ENCODE measurements at regions not wholly inside any gene's neighbourhood (a gene's known extent, or its start where the extent isn't known, plus 50 kb on each side); places are given as distances from the start of the nearest gene placed in this dataset.
"Not testable (repeated sequence)": the region's sequence is repeated elsewhere in the genome, so short reads cannot be mapped to it uniquely, and the experiment has no call there.

- intact Hi-C loops (cut with micrococcal nuclease; ENCODE audit: unreplicated experiment): no loop called here
- Histone ChIP-seq H3K9me3 (ENCODE audit: low read depth, low read length, poor library complexity, severe bottlenecking) (no peaks in the 10 kb centered on the region), H3K4me3 (ENCODE audit: low read depth, low read length, poor library complexity, severe bottlenecking) (no peak overlapping the region), H3K4me1 (ENCODE audit: insufficient read depth, low read length, poor library complexity, severe bottlenecking) (no peaks in the 10 kb centered on the region), H3K36me3 (ENCODE audit: insufficient read depth, low read length, poor library complexity, severe bottlenecking) (no peaks in the 10 kb centered on the region), H3K27ac (ENCODE audit: low read depth, low read length, poor library complexity, severe bottlenecking) (no peak overlapping the region), H3K27me3 (replicated peaks; ENCODE audit: insufficient read depth, low read depth, low read length, poor library complexity) (no peaks in the 10 kb centered on the region)
- ChIA-PET POLR2A (ENCODE audit: low non-redundant PET) (no interaction called here), CTCF (no interaction called here)
- TF ChIP-seq EZH2 (IDR thresholded peaks at IDR 0.05; ENCODE audit: borderline replicate concordance, low read depth, low read length, poor library complexity, severe bottlenecking): no peak
- TF ChIP-seq, protein P1, sequence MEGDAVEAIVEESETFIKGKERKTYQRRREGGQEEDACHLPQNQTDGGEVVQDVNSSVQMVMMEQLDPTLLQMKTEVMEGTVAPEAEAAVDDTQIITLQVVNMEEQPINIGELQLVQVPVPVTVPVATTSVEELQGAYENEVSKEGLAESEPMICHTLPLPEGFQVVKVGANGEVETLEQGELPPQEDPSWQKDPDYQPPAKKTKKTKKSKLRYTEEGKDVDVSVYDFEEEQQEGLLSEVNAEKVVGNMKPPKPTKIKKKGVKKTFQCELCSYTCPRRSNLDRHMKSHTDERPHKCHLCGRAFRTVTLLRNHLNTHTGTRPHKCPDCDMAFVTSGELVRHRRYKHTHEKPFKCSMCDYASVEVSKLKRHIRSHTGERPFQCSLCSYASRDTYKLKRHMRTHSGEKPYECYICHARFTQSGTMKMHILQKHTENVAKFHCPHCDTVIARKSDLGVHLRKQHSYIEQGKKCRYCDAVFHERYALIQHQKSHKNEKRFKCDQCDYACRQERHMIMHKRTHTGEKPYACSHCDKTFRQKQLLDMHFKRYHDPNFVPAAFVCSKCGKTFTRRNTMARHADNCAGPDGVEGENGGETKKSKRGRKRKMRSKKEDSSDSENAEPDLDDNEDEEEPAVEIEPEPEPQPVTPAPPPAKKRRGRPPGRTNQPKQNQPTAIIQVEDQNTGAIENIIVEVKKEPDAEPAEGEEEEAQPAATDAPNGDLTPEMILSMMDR (conservative IDR thresholded peaks at IDR 0.05; ENCODE audit: low read depth, low read length): no peak
- DNase-seq (ENCODE audit: low spot score): no peak
- no TSS peak for BruUV-seq (replicated peaks)
Measured at GRCh38 chr5:124104344-124104743, 592.4 kb downstream of the CSNK1G3 start.

- CTCF ChIA-PET: no interaction called here
- no TSS peak for BruUV-seq (replicated peaks)
- H3K9me3 ChIP-seq (ENCODE audit: low read depth, low read length, poor library complexity, severe bottlenecking): no peaks in the 10 kb centered on the region
- H3K4me3 ChIP-seq (ENCODE audit: low read depth, low read length, poor library complexity, severe bottlenecking): no peak overlapping the region
- POLR2A ChIA-PET (ENCODE audit: low non-redundant PET): no interaction called here
- H3K4me1 ChIP-seq (ENCODE audit: insufficient read depth, low read length, poor library complexity, severe bottlenecking): no peaks in the 10 kb centered on the region
- TF ChIP-seq EZH2 (IDR thresholded peaks at IDR 0.05; ENCODE audit: borderline replicate concordance, low read depth, low read length, poor library complexity, severe bottlenecking): no peak
- TF ChIP-seq, protein P1 (conservative IDR thresholded peaks at IDR 0.05; ENCODE audit: low read depth, low read length): no peak
- H3K27ac ChIP-seq (ENCODE audit: low read depth, low read length, poor library complexity, severe bottlenecking): no peak overlapping the region
- intact Hi-C loops (cut with micrococcal nuclease; ENCODE audit: unreplicated experiment): no loop called here
- peaks cover 4% of the 10 kb centered on the region for H3K27me3 ChIP-seq (replicated peaks; ENCODE audit: insufficient read depth, low read depth, low read length, poor library complexity)
- no peaks in the 10 kb centered on the region for H3K36me3 ChIP-seq (ENCODE audit: insufficient read depth, low read length, poor library complexity, severe bottlenecking)
- DNase-seq (ENCODE audit: low spot score): no peak
Measured at GRCh38 chr5:124103671-124104070, 591.7 kb downstream of the CSNK1G3 start.

DNA sequence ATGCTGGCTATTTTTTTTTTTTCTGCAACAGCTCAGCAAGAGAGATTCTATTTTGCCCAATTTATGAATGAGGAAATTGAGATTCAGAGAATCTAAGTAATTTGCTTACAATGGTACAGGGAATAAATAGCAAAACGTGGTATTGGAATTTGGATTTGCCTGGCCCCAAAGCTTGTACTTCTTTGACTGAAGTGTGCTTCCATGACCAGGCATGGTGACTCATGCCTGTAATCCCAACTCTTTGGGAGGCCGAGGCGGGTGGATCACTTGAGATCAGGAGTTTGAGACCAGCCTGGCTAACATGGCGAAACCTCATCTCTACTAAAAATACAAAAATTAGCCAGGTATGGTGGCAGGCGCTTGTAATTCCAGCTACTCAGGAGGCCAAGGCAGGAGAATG is 591.1 kb downstream of the CSNK1G3 start:
- H3K9me3 ChIP-seq (ENCODE audit: low read depth, low read length, poor library complexity, severe bottlenecking); CTCF ChIA-PET; intact Hi-C loops (cut with micrococcal nuclease; ENCODE audit: unreplicated experiment); H3K4me1 ChIP-seq (ENCODE audit: insufficient read depth, low read length, poor library complexity, severe bottlenecking); H3K27me3 ChIP-seq (replicated peaks; ENCODE audit: insufficient read depth, low read depth, low read length, poor library complexity); H3K36me3 ChIP-seq (ENCODE audit: insufficient read depth, low read length, poor library complexity, severe bottlenecking); POLR2A ChIA-PET (ENCODE audit: low non-redundant PET); H3K27ac ChIP-seq (ENCODE audit: low read depth, low read length, poor library complexity, severe bottlenecking); H3K4me3 ChIP-seq (ENCODE audit: low read depth, low read length, poor library complexity, severe bottlenecking); DNase-seq (ENCODE audit: low spot score); BruUV-seq (replicated peaks): not testable (repeated sequence)

- Histone ChIP-seq H3K4me3 (ENCODE audit: low read depth, low read length, poor library complexity, severe bottlenecking) (no peak overlapping the region), H3K27me3 (replicated peaks; ENCODE audit: insufficient read depth, low read depth, low read length, poor library complexity) (peaks cover 6% of the 10 kb centered on the region), H3K9me3 (ENCODE audit: low read depth, low read length, poor library complexity, severe bottlenecking) (no peaks in the 10 kb centered on the region), H3K36me3 (ENCODE audit: insufficient read depth, low read length, poor library complexity, severe bottlenecking) (no peaks in the 10 kb centered on the region), H3K27ac (ENCODE audit: low read depth, low read length, poor library complexity, severe bottlenecking) (no peak overlapping the region), H3K4me1 (ENCODE audit: insufficient read depth, low read length, poor library complexity, severe bottlenecking) (no peaks in the 10 kb centered on the region)
- ChIA-PET POLR2A (ENCODE audit: low non-redundant PET) (no interaction called here), CTCF (no interaction called here)
- DNase-seq (ENCODE audit: low spot score): no peak
- TF ChIP-seq, protein P1 (conservative IDR thresholded peaks at IDR 0.05; ENCODE audit: low read depth, low read length): no peak
- no peak for TF ChIP-seq EZH2 (IDR thresholded peaks at IDR 0.05; ENCODE audit: borderline replicate concordance, low read depth, low read length, poor library complexity, severe bottlenecking)
- no TSS peak for BruUV-seq (replicated peaks)
- intact Hi-C loops (cut with micrococcal nuclease; ENCODE audit: unreplicated experiment): no loop called here
Measured at GRCh38 chr5:124102486-124102885, 590.5 kb downstream of the CSNK1G3 start.
